Neutrophil (primary cell): ENCODE measurements at regions not wholly inside any gene's neighbourhood (a gene's known extent, or its start where the extent isn't known, plus 50 kb on each side); places are given as distances from the start of the nearest gene placed in this dataset.

Experiments
- H3K27ac ChIP-seq: fragments of 200-600 bp; sonication (generic); 2 replicates; pipeline ENCODE4 v1.5.1; 2016; ENCODE audit warnings: mild to moderate bottlenecking, moderate library complexity
- H3K27me3 ChIP-seq: fragments of 200-600 bp; sonication (generic); 2 replicates; pipeline ENCODE4 v1.6.0; 2016; ENCODE audit warnings: mild to moderate bottlenecking
- H3K36me3 ChIP-seq: fragments of 200-600 bp; sonication (generic); 2 replicates; pipeline ENCODE4 v1.5.1; 2017
- H3K4me1 ChIP-seq, 2 experiments: fragments of 200-600 bp in 1 of 2; sonication (generic) in 1 of 2; 1 replicate in 1 of 2; 2 replicates in 1 of 2; pipeline versions ENCODE4 v1.5.1 to v1.6.1; 2013 to 2016; ENCODE audit warnings: low read depth in 1 of 2, low read length in 1 of 2, mild to moderate bottlenecking in 1 of 2, moderate library complexity in 1 of 2; ENCODE audit not compliant: control insufficient read depth in 1 of 2, insufficient read depth in 1 of 2
- H3K4me3 ChIP-seq, 2 experiments: fragments of 200-600 bp in 1 of 2; sonication (generic) in 1 of 2; 1 replicate in 1 of 2; 2 replicates in 1 of 2; pipeline ENCODE4 v1.5.1; 2013 to 2016; ENCODE audit warnings: low read depth in 1 of 2, low read length in 1 of 2, mild to moderate bottlenecking in 1 of 2, moderate library complexity in 1 of 2
- H3K9me3 ChIP-seq: fragments of 200-600 bp; sonication (generic); 2 replicates; pipeline ENCODE4 v1.5.1; 2016
- TF ChIP-seq, protein P1 (sequence below): fragments of 200-600 bp; sonication (generic); IDR thresholded peaks from 2 replicates; pipeline ENCODE4 v1.5.1; 2016; ENCODE audit warnings: antibody characterized with exemption

DNA sequence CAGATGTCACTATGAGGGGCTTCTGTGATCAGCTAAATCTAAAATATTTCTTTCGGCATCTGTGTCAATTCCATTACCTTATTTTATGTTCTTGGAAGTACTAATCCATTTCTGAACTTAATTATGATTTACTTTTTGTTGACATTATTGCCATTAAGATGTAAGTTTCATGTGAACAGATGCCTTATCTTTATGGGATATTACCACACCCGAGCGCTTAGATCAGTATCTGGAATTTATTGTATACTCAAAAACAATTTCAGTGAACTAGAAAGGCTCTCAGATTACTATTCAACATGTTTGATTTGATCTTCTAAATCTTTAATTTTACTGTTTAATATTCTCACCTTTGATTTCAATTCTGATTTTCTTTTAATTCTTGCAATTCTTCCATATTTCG lies 567.7 kb upstream of the TLE4 start:
- Histone ChIP-seq H3K4me3 (no peak overlapping the region), H3K9me3 (no peaks in the 10 kb centered on the region), H3K27me3 (no peaks in the 10 kb centered on the region), H3K36me3 (no peaks in the 10 kb centered on the region), H3K27ac (no peak overlapping the region), H3K4me1 (no peaks in the 10 kb centered on the region)
- TF ChIP-seq, protein P1, sequence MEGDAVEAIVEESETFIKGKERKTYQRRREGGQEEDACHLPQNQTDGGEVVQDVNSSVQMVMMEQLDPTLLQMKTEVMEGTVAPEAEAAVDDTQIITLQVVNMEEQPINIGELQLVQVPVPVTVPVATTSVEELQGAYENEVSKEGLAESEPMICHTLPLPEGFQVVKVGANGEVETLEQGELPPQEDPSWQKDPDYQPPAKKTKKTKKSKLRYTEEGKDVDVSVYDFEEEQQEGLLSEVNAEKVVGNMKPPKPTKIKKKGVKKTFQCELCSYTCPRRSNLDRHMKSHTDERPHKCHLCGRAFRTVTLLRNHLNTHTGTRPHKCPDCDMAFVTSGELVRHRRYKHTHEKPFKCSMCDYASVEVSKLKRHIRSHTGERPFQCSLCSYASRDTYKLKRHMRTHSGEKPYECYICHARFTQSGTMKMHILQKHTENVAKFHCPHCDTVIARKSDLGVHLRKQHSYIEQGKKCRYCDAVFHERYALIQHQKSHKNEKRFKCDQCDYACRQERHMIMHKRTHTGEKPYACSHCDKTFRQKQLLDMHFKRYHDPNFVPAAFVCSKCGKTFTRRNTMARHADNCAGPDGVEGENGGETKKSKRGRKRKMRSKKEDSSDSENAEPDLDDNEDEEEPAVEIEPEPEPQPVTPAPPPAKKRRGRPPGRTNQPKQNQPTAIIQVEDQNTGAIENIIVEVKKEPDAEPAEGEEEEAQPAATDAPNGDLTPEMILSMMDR, result no peak

DNA sequence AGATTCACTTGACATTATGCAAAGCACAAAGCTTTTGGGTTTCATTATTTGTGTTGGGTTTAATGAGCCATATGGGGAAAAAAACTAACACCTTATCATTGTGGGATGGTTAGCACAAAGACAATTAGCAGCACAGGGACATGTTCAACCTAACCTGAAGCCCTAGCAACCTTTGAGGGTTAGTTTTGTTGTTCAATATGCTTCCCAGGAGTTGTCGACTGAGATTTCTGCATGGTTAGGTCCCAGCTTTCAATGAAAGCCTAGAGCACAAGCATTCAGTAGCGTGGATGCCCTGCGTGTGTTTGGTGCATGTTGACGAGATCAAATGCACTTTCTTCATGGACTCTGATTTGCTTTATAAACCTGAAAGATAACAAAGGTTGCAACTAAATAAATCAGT lies 565.2 kb upstream of the TLE4 start:
- no peaks in the 10 kb centered on the region for H3K9me3 ChIP-seq
- no peak overlapping the region for H3K4me3 ChIP-seq
- H3K36me3 ChIP-seq, result no peaks in the 10 kb centered on the region
- no peaks in the 10 kb centered on the region for H3K4me1 ChIP-seq
- no peaks in the 10 kb centered on the region for H3K27me3 ChIP-seq
- no peak overlapping the region for H3K27ac ChIP-seq
- TF ChIP-seq, protein P1, result no peak

DNA sequence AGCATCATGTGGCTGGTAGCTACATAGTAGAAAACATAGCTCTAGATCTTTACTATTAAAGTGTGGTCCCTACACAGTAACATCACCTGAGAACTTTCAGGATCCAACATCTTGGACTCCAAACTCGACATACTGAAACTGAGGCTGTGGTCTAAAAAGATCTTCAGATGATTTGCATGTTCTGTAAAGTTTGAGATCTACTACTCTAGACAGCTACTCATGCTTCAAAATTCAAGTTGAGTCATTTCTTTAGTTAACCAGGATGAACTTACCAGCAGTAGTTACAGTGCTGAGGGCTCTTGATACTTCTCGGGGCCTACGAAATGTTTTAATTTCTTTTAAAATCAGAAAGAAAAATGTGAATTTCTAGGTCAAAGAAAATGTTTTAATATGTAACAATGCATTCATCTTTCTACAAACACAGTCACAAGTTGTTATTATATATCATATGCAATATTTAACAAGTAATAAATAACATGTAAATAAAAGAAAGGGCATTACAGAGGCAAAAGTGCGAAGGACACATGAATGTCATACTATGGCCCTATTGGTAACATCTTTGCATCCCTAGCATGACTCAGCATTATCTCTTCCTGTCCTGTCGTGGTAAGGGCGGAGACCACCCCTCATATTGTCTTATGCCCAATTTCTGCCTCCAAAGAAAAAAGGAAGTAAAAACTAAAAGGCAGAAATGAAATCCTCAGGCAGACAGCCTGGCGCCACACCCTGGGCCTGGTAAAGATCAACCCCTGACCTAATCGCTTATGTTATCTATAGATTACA lies 563.9 kb upstream of the TLE4 start:
- Histone ChIP-seq H3K9me3 (no peaks in the 10 kb centered on the region), H3K27ac (no peak overlapping the region), H3K27me3 (no peaks in the 10 kb centered on the region), H3K36me3 (no peaks in the 10 kb centered on the region), H3K4me3 (no peak overlapping the region), H3K4me1 (no peaks in the 10 kb centered on the region)
- TF ChIP-seq, protein P1, result no peak

DNA sequence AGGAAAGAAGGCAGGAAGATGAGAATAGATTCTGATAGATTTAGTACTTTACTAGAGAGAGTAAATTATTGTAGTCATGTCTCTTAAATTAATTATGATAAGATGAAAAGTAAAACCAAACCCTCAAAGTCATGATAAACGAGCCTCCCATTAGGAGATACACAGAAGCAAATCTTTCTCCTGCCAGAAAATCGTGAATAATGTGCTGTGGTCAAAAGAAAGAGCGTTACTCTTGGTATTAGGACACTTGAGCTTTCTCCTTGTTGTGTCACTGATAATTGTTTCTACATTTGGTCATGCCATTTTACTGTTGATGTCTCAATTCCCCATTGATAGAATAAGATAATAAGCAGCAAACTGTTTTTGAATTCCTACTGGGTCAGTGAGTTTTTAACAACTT lies 562.8 kb upstream of the TLE4 start:
- Histone ChIP-seq H3K27ac (no peak overlapping the region), H3K4me3 (no peak overlapping the region), H3K36me3 (no peaks in the 10 kb centered on the region), H3K27me3 (no peaks in the 10 kb centered on the region), H3K9me3 (no peaks in the 10 kb centered on the region), H3K4me1 (no peaks in the 10 kb centered on the region)
- TF ChIP-seq, protein P1, result no peak

DNA sequence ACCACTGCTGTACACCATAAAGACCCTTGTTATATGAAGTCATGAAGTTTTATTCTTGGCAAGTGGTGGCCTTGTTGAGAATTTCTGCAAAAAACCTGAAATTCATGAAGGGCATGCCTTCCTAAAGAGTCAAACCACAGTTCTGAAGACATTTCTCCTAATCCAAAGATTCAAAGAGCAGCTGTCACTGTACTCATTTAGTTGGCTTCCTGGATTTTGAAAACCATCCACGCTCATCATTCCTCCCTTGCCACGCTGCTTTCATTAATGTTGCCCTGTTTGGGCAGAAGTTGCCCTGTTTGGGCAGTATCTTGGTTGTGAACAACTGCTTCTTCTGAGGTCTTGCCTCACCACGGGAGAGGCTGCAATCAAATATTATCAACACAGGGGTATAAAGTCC lies 560.3 kb upstream of the TLE4 start:
- H3K9me3 ChIP-seq, result no peaks in the 10 kb centered on the region
- H3K27me3 ChIP-seq, result no peaks in the 10 kb centered on the region
- H3K4me1 ChIP-seq, result no peaks in the 10 kb centered on the region
- H3K4me3 ChIP-seq, result no peak overlapping the region
- TF ChIP-seq, protein P1, result no peak
- no peak overlapping the region for H3K27ac ChIP-seq
- no peaks in the 10 kb centered on the region for H3K36me3 ChIP-seq
